ENCODE measurements at regions not wholly inside any gene's neighbourhood (a gene's known extent, or its start where the extent isn't known, plus 50 kb on each side); places are given as distances from the start of the nearest gene placed in this dataset.

DNA sequence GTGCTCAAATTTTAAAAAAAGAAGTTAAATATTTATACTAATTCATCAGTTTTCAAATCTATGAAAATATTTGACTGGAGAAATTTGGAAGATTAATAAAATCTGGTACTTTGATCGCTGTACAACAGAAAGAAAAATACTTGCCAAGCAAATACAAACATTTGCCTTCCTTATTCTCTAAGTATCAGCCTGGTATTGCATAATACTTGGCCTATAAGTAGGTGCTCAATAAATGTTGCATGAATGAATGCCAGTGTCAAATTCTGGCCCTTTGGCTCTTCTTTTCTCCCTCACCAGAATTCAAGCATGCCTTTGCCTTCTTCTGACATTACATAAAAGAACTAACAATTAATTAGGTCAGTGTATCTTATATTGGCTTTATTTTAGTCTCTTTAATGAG lies 601.7 kb upstream of the GBE1 start:
- CTCF ChIA-PET (ENCODE audit: low intra/inter-chr PET ratio) = no interaction called here
- no peak for DNase-seq (ENCODE audit: extremely low read depth in 1 of 4, low spot score in 3 of 4)
- ATAC-seq = no peak
- H3K4me2 ChIP-seq (ENCODE audit: insufficient read depth, low read length) = no peak overlapping the region
- intact Hi-C loops (cut with micrococcal nuclease) = no loop called here
- no peaks in the 10 kb centered on the region for H3K9me1 ChIP-seq (ENCODE audit: control insufficient read depth, insufficient read depth, low read length)
- no peak overlapping the region for H3K4me3 ChIP-seq
- TF ChIP-seq ZC3H11A (IDR thresholded peaks at IDR 0.05; ENCODE audit: low read depth, low read length) (no peak), ZNF76 (CRISPR knock-in tag; IDR thresholded peaks at IDR 0.05; ENCODE audit: borderline replicate concordance) (no peak), MIER1 (IDR thresholded peaks at IDR 0.05; ENCODE audit: low read depth) (no peak), ZNF212 (CRISPR knock-in tag; IDR thresholded peaks at IDR 0.05) (no peak), ZNF584 (CRISPR knock-in tag; IDR thresholded peaks at IDR 0.05; ENCODE audit: low read depth) (no peak)
- TF ChIP-seq, protein P1, sequence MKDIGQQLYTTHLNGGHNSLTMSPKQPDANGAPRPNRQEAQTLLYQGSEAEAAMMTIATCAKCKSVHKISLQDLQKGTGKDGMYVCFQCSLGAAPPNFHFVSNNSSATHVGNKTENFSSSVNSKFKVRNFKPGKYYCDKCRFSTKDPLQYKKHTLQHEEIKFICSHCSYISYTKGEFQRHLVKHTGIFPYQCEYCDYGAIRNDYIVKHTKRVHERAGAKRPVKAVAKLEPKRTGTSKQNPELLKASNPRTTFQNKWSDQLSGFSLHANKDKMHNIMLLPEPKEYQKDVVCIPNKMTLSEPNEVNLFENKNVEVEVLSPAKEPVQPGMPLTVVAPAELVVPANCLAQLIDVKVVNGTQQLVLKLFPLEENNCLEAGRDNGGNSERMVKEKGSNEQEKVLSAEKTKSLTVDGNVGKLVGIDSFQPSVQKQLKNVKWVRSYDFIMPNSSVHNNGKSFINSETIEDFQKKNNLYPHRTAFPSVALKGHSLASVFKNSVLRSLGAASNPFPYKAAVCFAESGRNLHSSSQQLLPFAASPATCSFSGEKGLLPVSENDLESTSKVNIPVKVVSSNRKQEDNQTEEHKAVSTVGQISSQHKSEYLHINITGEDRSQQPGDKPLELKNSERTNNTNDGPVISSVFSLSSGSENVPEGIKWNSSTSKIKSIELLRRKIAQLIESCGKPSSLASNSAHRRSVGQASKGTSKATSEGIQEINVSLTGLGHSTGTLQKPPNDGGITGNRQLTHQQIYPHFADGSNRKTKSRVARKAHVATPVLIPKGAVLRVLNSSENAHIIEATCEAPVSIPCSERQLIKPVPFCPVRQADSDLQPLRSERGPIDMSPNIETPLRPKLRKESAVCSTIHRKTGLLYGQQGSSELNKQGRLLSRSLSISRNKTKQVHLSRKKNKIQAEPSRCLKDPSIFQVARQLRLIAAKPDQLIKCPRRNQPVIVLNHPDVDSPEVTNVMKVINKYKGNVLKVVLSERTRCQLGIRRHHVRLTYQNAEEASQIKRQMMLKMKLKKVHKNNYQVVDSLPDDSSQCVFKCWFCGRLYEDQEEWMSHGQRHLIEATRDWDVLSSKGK (CRISPR knock-in tag; IDR thresholded peaks at IDR 0.05) = no peak
- TF ChIP-seq, protein P2, sequence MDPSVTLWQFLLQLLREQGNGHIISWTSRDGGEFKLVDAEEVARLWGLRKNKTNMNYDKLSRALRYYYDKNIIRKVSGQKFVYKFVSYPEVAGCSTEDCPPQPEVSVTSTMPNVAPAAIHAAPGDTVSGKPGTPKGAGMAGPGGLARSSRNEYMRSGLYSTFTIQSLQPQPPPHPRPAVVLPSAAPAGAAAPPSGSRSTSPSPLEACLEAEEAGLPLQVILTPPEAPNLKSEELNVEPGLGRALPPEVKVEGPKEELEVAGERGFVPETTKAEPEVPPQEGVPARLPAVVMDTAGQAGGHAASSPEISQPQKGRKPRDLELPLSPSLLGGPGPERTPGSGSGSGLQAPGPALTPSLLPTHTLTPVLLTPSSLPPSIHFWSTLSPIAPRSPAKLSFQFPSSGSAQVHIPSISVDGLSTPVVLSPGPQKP (CRISPR knock-in tag; IDR thresholded peaks at IDR 0.05) = no peak
- TF ChIP-seq, protein P3, sequence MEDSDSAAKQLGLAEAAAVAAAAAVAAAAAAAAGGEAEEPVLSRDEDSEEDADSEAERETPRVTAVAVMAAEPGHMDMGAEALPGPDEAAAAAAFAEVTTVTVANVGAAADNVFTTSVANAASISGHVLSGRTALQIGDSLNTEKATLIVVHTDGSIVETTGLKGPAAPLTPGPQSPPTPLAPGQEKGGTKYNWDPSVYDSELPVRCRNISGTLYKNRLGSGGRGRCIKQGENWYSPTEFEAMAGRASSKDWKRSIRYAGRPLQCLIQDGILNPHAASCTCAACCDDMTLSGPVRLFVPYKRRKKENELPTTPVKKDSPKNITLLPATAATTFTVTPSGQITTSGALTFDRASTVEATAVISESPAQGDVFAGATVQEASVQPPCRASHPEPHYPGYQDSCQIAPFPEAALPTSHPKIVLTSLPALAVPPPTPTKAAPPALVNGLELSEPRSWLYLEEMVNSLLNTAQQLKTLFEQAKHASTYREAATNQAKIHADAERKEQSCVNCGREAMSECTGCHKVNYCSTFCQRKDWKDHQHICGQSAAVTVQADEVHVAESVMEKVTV (CRISPR knock-in tag; IDR thresholded peaks at IDR 0.05) = no peak
- H3K4me1 ChIP-seq (replicated peaks in 1 of 2; ENCODE audit: control insufficient read depth in 2 of 2, insufficient read depth in 2 of 2, low read length in 2 of 2) = no peaks in the 10 kb centered on the region
- H2AFZ ChIP-seq (ENCODE audit: low read depth, low read length) = no peak overlapping the region
- H3K79me2 ChIP-seq (ENCODE audit: control insufficient read depth, insufficient read depth, low read length) = no peaks in the 10 kb centered on the region
- no peaks in the 10 kb centered on the region for H4K20me1 ChIP-seq (replicated peaks; ENCODE audit: control insufficient read depth, insufficient read depth, low read length)
- in situ Hi-C loops (cut with MboI) = no loop called here
- WGBS (ENCODE audit: insufficient coverage, low coverage, missing lambda C conversion rate) = 0% methylated on average over 1 of the region's 1 CpG
- H3K27me3 ChIP-seq (ENCODE audit: control insufficient read depth in 2 of 2, insufficient read depth in 2 of 2, low read length in 2 of 2) = no peaks in the 10 kb centered on the region
- no peaks in the 10 kb centered on the region for H3K9me3 ChIP-seq (replicated peaks; ENCODE audit: control insufficient read depth, insufficient read depth, low read depth, low read length)
- H3K36me3 ChIP-seq (ENCODE audit: control insufficient read depth, insufficient read depth, low read length) = no peaks in the 10 kb centered on the region
- no peak overlapping the region for H3K27ac ChIP-seq (ENCODE audit: extremely low read depth, low read depth, low read length)
- H3K9ac ChIP-seq (ENCODE audit: insufficient read depth in 1 of 2, low read depth in 2 of 2, low read length in 2 of 2) = no peak overlapping the region
- POLR2A ChIA-PET = no interaction called here
- no TSS peak for BruUV-seq (replicated peaks)
- FAIRE-seq = no peak
